GM12878 (cell line): ENCODE measurements at regions not wholly inside any gene's neighbourhood (a gene's known extent, or its start where the extent isn't known, plus 50 kb on each side); places are given as distances from the start of the nearest gene placed in this dataset.
A peak's percentile ranks its signal among the peaks of the same experiment; 100 is the strongest.

Experiments used
- ATAC-seq: fragments of 200-7000 bp; cut with Tn5 transposase; 3 replicates; pipeline ENCODE4 v1.9.1; 2020; ENCODE audit warnings: mild to moderate bottlenecking, moderate library complexity
- BruUV-seq: library from RNA; stranded (reverse); fragments of 400-500 nt; replicated peaks from 2 replicates; lab custom pipeline; 2021; lab: Mats Ljungman, UMichigan
- CTCF ChIA-PET: fragments of 300-600 bp; sonication (Branson Sonifier 250); formaldehyde crosslinking; extraction: SDS; loops from one replicate; lab custom pipeline; 2021; ENCODE audit warnings: inconsistent platforms; lab: Yijun Ruan, JAX
- POLR2A ChIA-PET: fragments of 350-600 bp; formaldehyde crosslinking; extraction: SDS; loops from one replicate; lab custom pipeline; 2021; ENCODE audit warnings: inconsistent platforms; lab: Charles Lee
- RAD21 ChIA-PET: fragments of 300-600 bp; sonication (Branson Sonifier 250); formaldehyde crosslinking; loops from one replicate; lab custom pipeline; 2023; ENCODE audit warnings: antibody characterized with exemption; ENCODE audit not compliant: unreplicated experiment; lab: Charles Lee
- SMC1A ChIA-PET: fragments of 300-600 bp; sonication (Branson Sonifier 250); formaldehyde crosslinking; loops from one replicate; lab custom pipeline; 2023; ENCODE audit not compliant: unreplicated experiment, uncharacterized antibody; lab: Charles Lee
- DNase-seq: peaks from one replicate; pipeline ENCODE4 v3.0.0-alpha.2; 2011; ENCODE audit warnings: low read depth, low spot score
- FAIRE-seq: peaks from 3 replicates; lab custom pipeline; 2011; peaks lifted over from hg19 to GRCh38; lab: Jason Lieb, UNC
- H2AFZ ChIP-seq: 2 replicates; pipeline ENCODE4 v1.6.0; 2011; ENCODE audit warnings: low read depth, low read length, control low read depth; ENCODE audit not compliant: control insufficient read depth
- H3K27ac ChIP-seq: 2 replicates; pipeline ENCODE4 v1.5.1; 2011; ENCODE audit warnings: control low read depth; ENCODE audit not compliant: control insufficient read depth, insufficient read depth
- H3K27me3 ChIP-seq, 2 experiments: replicated peaks in 1 of 2; 2 replicates each; pipeline versions ENCODE4 v1.6.0 to v1.6.1; 2011; ENCODE audit warnings: low read length in 1 of 2; ENCODE audit not compliant: control insufficient read depth in 2 of 2, insufficient read depth in 2 of 2
- H3K36me3 ChIP-seq, 2 experiments: 2 replicates each; pipeline ENCODE4 v1.5.1; 2011; ENCODE audit warnings: low read length in 1 of 2; ENCODE audit not compliant: control insufficient read depth in 2 of 2, insufficient read depth in 2 of 2
- H3K4me1 ChIP-seq: 2 replicates; pipeline ENCODE4 v1.6.1; 2011; ENCODE audit warnings: mild to moderate bottlenecking, low read length, moderate library complexity, mixed read lengths; ENCODE audit not compliant: control insufficient read depth, insufficient read depth
- H3K4me2 ChIP-seq: 2 replicates; pipeline ENCODE4 v1.6.0; 2011; ENCODE audit warnings: control low read depth; ENCODE audit not compliant: control insufficient read depth, insufficient read depth
- H3K4me3 ChIP-seq: fragments of 200-600 bp; sonication (generic); 2 replicates; pipeline ENCODE4 v1.5.1; 2016
- H3K79me2 ChIP-seq: 2 replicates; pipeline ENCODE4 v1.6.0; 2011; ENCODE audit warnings: low read length; ENCODE audit not compliant: control insufficient read depth, insufficient read depth
- H3K9ac ChIP-seq: 2 replicates; pipeline ENCODE4 v1.8.0; 2011; ENCODE audit warnings: low read length, control low read depth, mixed read lengths; ENCODE audit not compliant: control insufficient read depth, insufficient read depth
- H3K9me3 ChIP-seq: replicated peaks from 3 replicates; pipeline ENCODE4 v1.5.1; 2011; ENCODE audit warnings: mild to moderate bottlenecking, low read length; ENCODE audit not compliant: control insufficient read depth, insufficient read depth
- H4K20me1 ChIP-seq: 2 replicates; pipeline ENCODE4 v1.6.0; 2011; ENCODE audit not compliant: control insufficient read depth, insufficient read depth
- ATF7 ChIP-seq: fragments of 450-650 bp; IDR thresholded peaks from 2 replicates; pipeline ENCODE4 v1.6.1; 2016; ENCODE audit warnings: low read depth, mild to moderate bottlenecking
- RAD21 ChIP-seq: IDR thresholded peaks from 2 replicates; pipeline ENCODE4 v1.6.1; 2011; ENCODE audit warnings: mild to moderate bottlenecking, low read depth, low read length, moderate library complexity; ENCODE audit not compliant: insufficient read depth
- RUNX3 ChIP-seq: IDR thresholded peaks from 2 replicates; pipeline ENCODE4 v1.6.1; 2012; ENCODE audit warnings: low read length, inconsistent platforms
- SMC3 ChIP-seq: IDR thresholded peaks from 2 replicates; pipeline ENCODE4 v1.6.1; 2011; ENCODE audit warnings: low read length, improper control_type of control experiment, borderline replicate concordance
- STAT1 ChIP-seq: fragments of 450-650 bp; conservative IDR thresholded peaks from 2 replicates; pipeline ENCODE4 v1.6.1; 2014; ENCODE audit warnings: antibody characterized with exemption, mild to moderate bottlenecking
- ZNF622 ChIP-seq: fragments of 450-650 bp; IDR thresholded peaks from 2 replicates; pipeline ENCODE4 v1.6.1; 2017; ENCODE audit warnings: mild to moderate bottlenecking, inconsistent platforms
- WGBS: methylation state at CpG from one replicate; pipeline ENCODE4 v1.1.6; 2016; ENCODE audit warnings: low lambda C conversion rate; ENCODE audit not compliant: insufficient replicate concordance, insufficient coverage; ENCODE audit errors: missing lambda C conversion rate; 5-methylcytosine and 5-hydroxymethylcytosine counted together
- in situ Hi-C: fragments of 300-500 bp; cut with MboI; formaldehyde crosslinking; loops from 9 replicates; pipeline ENCODE4 v1.14.3; 2018; ENCODE audit warnings: mixed read lengths
- intact Hi-C: fragments of 100-400 bp; cut with micrococcal nuclease; formaldehyde crosslinking; loops from one replicate; pipeline ENCODE4 v1.14.2; 2022; ENCODE audit not compliant: unreplicated experiment
- TF ChIP-seq, protein P1 (sequence below), 3 experiments: IDR thresholded peaks in 2 of 3; conservative IDR thresholded peaks in 1 of 3; 2 replicates each; pipeline ENCODE4 v1.5.1; 2011; ENCODE audit warnings: low read depth in 3 of 3, low read length in 3 of 3, mild to moderate bottlenecking in 3 of 3, control low read depth in 2 of 3, moderate library complexity in 2 of 3, inconsistent platforms in 1 of 3, mixed read lengths in 1 of 3; ENCODE audit not compliant: control insufficient read depth in 2 of 3, insufficient read depth in 1 of 3; ENCODE audit errors: extremely low read depth in 1 of 3

DNA sequence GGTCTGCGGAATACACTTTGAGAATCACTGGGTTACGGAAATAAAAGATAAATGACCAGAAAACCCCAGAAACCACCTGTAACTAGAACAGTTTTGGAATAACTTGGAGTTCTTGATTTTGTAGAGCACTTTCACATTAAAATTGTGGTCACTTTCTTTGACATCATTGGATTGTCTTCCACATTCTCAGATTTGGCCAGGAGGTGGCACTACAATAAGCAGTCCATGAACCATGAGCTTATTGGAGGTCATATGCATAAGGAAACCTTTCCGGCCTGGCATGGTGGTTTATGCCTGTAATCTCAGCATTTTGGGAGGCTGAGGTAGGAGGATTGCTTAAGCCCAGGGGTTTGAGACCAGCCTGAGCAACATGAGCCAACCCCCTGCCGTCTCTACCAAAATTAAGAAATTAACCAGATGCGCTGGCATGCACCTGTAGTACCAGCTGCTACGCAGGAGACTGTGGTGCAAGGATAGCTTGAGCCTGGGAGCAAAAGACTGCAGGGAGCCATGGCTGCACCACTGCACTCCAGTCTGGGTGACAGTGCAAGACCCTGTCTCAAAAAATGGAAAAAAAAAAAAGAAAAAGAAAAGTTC lies 107.7 kb upstream of the CAND1 start:
- POLR2A ChIA-PET: no interaction called here
- no TSS peak for BruUV-seq

More for the DNA sequence above, 107.7 kb upstream of the CAND1 start:
- Histone ChIP-seq H3K4me2 (no peak overlapping the region), H4K20me1 (no peaks in the 10 kb centered on the region), H3K27me3 (no peaks in the 10 kb centered on the region; a peak in 1 of 4 replicates), H3K9ac (no peak overlapping the region), H2AFZ (no peak overlapping the region), H3K9me3 (no peaks in the 10 kb centered on the region), H3K27ac (no peak overlapping the region), H3K4me1 (no peaks in the 10 kb centered on the region), H3K79me2 (no peaks in the 10 kb centered on the region), H3K4me3 (no peak overlapping the region), H3K36me3 (no peaks in the 10 kb centered on the region)
- intact Hi-C loops: loop anchor here (1.0 to 5.0 kb wide), 4 partner anchors 59 to 781 kb away; partner anchors contain the start of gene CAND1
- ChIA-PET RAD21 (interaction anchor here (0.6 to 2.5 kb wide), 6 partner anchors 31 to 781 kb away, joined by 3 to 16 read pairs (median 6); partner anchors contain the start of gene CAND1), SMC1A (interaction anchor here (1.0 to 1.8 kb wide), 9 partner anchors 10 to 782 kb away, joined by 3 to 7 read pairs (median 4); partner anchors contain the start of gene CAND1), CTCF (interaction anchor here (0.6 to 2.7 kb wide), 21 partner anchors 9 to 886 kb away, joined by 3 to 16 read pairs (median 4); partner anchors contain the start of gene CAND1)
- in situ Hi-C loops: no loop called here
- DNase-seq: no peak
- TF ChIP-seq RAD21 (peak; percentile 59), ZNF622 (no peak), STAT1 (no peak), RUNX3 (peak; percentile 28; the same call in 1 of the 2 replicates), SMC3 (peak; percentile 44; the same call in 1 of the 2 replicates), ATF7 (0 out of 2 replicates have a peak, but pooled peaks have one; percentile 14)
- TF ChIP-seq, protein P1, sequence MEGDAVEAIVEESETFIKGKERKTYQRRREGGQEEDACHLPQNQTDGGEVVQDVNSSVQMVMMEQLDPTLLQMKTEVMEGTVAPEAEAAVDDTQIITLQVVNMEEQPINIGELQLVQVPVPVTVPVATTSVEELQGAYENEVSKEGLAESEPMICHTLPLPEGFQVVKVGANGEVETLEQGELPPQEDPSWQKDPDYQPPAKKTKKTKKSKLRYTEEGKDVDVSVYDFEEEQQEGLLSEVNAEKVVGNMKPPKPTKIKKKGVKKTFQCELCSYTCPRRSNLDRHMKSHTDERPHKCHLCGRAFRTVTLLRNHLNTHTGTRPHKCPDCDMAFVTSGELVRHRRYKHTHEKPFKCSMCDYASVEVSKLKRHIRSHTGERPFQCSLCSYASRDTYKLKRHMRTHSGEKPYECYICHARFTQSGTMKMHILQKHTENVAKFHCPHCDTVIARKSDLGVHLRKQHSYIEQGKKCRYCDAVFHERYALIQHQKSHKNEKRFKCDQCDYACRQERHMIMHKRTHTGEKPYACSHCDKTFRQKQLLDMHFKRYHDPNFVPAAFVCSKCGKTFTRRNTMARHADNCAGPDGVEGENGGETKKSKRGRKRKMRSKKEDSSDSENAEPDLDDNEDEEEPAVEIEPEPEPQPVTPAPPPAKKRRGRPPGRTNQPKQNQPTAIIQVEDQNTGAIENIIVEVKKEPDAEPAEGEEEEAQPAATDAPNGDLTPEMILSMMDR (IDR thresholded peaks at IDR 0.05 in 2 of 3, conservative IDR thresholded peaks at IDR 0.05 in 1 of 3; ENCODE audit: control insufficient read depth in 2 of 3, extremely low read depth in 1 of 3, insufficient read depth in 1 of 3, low read depth in 3 of 3, low read length in 3 of 3): peak; percentile 46 to 58 (median 56)
- WGBS: 80% methylated on average over 6 of the region's 6 CpGs
- ATAC-seq: peak; percentile 82
- no peak for FAIRE-seq
